ENCODE measurements at regions not wholly inside any gene's neighbourhood (a gene's known extent, or its start where the extent isn't known, plus 50 kb on each side); places are given as distances from the start of the nearest gene placed in this dataset.

DNA sequence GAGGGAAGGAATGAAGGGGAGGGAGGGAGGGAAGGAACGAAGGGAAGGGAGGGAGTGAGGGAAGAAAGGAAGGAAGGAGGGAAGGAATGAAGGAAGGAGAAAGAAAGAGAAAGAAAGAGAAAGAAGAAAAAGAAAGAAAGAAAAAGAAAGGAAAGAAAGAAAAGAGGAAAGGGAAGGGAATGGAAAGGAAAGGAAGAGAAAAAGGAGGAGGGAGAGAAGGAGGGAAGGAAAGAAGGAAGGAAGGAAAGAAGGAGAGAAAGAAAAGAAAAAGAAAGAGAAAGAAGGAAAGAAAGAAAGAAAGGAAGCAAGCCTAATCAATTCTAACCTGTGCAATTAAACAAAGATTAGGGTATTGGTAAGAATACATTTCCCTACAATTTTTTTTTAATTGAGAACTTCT, 238.6 kb downstream of the PYDC2 start:
- intact Hi-C loops (cut with DNase I) = no loop called here
- TF ChIP-seq, protein P1, sequence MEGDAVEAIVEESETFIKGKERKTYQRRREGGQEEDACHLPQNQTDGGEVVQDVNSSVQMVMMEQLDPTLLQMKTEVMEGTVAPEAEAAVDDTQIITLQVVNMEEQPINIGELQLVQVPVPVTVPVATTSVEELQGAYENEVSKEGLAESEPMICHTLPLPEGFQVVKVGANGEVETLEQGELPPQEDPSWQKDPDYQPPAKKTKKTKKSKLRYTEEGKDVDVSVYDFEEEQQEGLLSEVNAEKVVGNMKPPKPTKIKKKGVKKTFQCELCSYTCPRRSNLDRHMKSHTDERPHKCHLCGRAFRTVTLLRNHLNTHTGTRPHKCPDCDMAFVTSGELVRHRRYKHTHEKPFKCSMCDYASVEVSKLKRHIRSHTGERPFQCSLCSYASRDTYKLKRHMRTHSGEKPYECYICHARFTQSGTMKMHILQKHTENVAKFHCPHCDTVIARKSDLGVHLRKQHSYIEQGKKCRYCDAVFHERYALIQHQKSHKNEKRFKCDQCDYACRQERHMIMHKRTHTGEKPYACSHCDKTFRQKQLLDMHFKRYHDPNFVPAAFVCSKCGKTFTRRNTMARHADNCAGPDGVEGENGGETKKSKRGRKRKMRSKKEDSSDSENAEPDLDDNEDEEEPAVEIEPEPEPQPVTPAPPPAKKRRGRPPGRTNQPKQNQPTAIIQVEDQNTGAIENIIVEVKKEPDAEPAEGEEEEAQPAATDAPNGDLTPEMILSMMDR (IDR thresholded peaks at IDR 0.05) = no peak
- DNase-seq = no peak
- no peaks in the 10 kb centered on the region for H3K4me1 ChIP-seq
- H3K4me3 ChIP-seq = no peak overlapping the region
- peaks cover 0 to 15% of the 10 kb centered on the region in 2 donors for H3K9me3 ChIP-seq
- no peak for ATAC-seq
- H3K36me3 ChIP-seq = no peaks in the 10 kb centered on the region
- H3K27me3 ChIP-seq = no peaks in the 10 kb centered on the region
- H3K27ac ChIP-seq = no peak overlapping the region

DNA sequence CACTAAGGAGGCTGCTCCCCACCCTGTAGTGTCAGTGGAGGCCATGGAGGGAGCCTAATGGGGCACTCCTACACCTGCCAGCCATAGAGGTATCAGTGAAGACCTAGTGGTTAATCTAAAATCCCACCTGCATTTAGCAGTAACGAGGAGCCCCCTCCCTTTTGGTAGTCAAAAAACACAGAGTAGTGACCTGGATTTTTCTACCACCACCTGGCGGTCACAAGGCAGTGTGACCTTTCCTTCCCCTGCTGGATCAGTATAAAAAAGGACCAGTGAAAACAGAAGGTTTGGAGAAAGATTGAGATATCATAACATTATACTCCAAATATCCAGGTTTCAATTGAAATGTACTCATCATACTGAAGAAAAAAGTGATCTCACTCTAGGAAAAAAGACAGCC, 241.2 kb downstream of the PYDC2 start:
- TF ChIP-seq, protein P1 (IDR thresholded peaks at IDR 0.05) = no peak
- intact Hi-C loops (cut with DNase I) = no loop called here
- Histone ChIP-seq H3K27me3 (no peaks in the 10 kb centered on the region), H3K9me3 (peaks cover 0 to 20% of the 10 kb centered on the region in 2 donors), H3K27ac (no peak overlapping the region), H3K4me1 (no peaks in the 10 kb centered on the region), H3K4me3 (no peak overlapping the region), H3K36me3 (no peaks in the 10 kb centered on the region)
- ATAC-seq (no peak), DNase-seq (no peak)

DNA sequence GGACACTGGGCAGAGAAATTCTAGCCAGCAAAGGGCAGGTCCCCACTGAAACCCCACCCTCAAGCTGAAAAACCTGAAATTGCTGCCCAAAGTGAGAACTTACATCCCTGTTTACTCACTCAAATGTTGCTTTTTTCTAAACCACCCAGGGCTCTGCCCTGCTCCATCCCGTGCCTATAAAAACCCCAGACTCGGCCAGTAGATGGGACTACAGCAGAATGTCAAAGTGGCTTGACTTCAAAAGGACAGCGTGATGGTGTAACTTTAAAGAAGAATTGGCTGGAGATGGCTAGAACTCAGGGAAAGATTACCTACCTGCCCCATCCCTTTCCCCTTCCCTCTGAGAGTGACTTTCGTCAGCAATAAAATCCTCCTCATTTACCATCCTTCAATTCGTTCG, 246.9 kb downstream of the PYDC2 start:
- H3K4me3 ChIP-seq = no peak overlapping the region
- no peaks in the 10 kb centered on the region for H3K27me3 ChIP-seq
- peaks cover 0 to 32% of the 10 kb centered on the region in 2 donors for H3K9me3 ChIP-seq
- intact Hi-C loops (cut with DNase I) = no loop called here
- H3K36me3 ChIP-seq = no peaks in the 10 kb centered on the region
- no peak for DNase-seq
- ATAC-seq = no peak
- H3K4me1 ChIP-seq = no peaks in the 10 kb centered on the region
- no peak overlapping the region for H3K27ac ChIP-seq
- TF ChIP-seq, protein P1 (IDR thresholded peaks at IDR 0.05) = no peak

DNA sequence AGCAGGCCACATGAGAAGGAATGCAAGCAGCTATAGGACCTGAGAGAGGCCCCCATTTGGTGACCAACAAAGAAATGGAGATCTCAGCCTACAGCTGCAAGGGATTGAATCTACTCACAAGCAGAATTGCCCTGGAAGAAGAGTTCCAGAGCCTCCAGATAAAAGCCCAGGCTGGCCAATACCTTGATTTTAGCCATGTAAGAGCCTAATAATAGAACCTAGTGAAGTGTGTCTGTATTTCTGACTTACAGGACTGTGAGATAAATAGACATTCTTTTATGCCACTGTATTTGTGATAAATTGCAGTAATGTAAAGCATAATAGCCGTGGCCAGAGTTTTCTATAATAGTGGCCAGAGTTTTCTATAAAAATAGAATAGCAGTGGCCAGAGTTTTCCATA, 254.6 kb downstream of the PYDC2 start:
- no peaks in the 10 kb centered on the region for H3K4me1 ChIP-seq
- TF ChIP-seq, protein P1 (IDR thresholded peaks at IDR 0.05) = no peak
- H3K4me3 ChIP-seq = no peak overlapping the region
- H3K9me3 ChIP-seq = peaks cover 0 to 8% of the 10 kb centered on the region in 2 donors
- intact Hi-C loops (cut with DNase I) = no loop called here
- ATAC-seq (no peak), DNase-seq (no peak)
- H3K36me3 ChIP-seq = no peaks in the 10 kb centered on the region
- no peaks in the 10 kb centered on the region for H3K27me3 ChIP-seq
- H3K27ac ChIP-seq = no peak overlapping the region

DNA sequence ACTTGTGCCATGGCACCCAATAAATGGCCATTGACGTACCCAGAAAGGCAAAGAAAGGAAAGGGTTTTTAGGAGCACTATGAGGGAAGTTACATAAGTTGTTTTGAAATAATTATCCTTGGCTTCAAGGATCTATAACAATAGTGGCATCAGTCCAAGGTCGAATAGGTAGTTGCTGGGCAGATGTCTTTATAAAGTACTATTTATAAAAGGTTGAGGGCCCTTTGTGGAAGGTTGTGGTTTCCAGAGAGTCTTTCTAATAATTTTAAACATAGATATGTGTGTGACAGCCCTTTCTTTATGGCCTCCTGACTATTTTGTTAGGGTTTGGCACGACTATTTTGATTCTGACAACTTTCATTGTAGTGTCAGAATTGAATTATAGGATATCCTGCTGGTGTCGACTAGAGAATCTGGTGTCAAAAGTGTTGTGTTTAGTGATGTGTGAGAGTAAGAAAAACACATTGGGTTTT, 260.5 kb downstream of the PYDC2 start:
- peak in 1 of 4 donors; percentile 14 for DNase-seq
- ATAC-seq = no peak
- Histone ChIP-seq H3K4me3 (no peak overlapping the region), H3K4me1 (no peaks in the 10 kb centered on the region), H3K27me3 (no peaks in the 10 kb centered on the region), H3K27ac (no peak overlapping the region), H3K9me3 (no peaks in the 10 kb centered on the region), H3K36me3 (no peaks in the 10 kb centered on the region)
- TF ChIP-seq, protein P1 (IDR thresholded peaks at IDR 0.05) = no peak
- intact Hi-C loops (cut with DNase I) = no loop called here

Measured in left lung (tissue), 4 donors.